ENCODE measurements at regions not wholly inside any gene's neighbourhood (a gene's known extent, or its start where the extent isn't known, plus 50 kb on each side); places are given as distances from the start of the nearest gene placed in this dataset.
"Not testable (repeated sequence)": the region's sequence is repeated elsewhere in the genome, so short reads cannot be mapped to it uniquely, and the experiment has no call there.

DNA sequence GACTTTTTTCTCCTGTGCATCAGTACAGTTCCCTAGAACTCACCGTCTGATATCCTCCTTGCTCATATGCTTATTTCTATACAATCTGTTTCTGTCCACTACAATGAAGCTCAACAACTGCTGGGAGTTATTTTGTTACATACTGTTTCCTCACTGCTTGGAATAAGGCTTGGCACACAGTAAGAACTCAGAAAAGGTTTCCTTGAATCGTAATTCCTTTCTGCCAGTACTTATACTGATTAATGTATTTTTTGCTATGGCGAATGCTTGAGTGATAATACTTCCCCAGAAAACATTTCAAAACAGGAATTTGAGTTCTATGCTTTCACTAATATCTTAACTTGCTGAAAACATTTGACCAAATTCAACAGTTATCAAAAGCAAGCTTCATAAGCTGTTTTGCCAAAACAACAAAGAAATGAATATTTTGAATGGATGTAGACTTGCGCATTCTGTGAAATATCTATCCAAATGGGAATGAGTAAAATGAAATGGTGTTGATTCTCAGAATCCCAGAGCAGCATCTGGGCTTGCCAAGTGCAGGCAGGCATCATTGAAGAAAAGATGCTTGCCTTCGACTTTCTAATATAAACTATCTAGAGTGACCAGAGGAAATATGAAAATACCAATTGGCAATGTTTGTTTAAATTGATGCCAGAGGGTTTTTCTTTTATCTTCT is 286.3 kb downstream of the RAP2B start:
- Mint-ChIP-seq H3K36me3 (ENCODE audit: low read depth) (no peaks in the 10 kb centered on the region), H3K4me3 (no peak overlapping the region), H3K27ac (no peak overlapping the region), H3K4me1 (peaks cover 9% of the 10 kb centered on the region), H3K27me3 (no peaks in the 10 kb centered on the region)
- DNase-seq (no peak), ATAC-seq (no peak)
- no peaks in the 10 kb centered on the region for H3K9me3 ChIP-seq (ENCODE audit: control insufficient read depth, low read length, poor library complexity, severe bottlenecking)

DNA sequence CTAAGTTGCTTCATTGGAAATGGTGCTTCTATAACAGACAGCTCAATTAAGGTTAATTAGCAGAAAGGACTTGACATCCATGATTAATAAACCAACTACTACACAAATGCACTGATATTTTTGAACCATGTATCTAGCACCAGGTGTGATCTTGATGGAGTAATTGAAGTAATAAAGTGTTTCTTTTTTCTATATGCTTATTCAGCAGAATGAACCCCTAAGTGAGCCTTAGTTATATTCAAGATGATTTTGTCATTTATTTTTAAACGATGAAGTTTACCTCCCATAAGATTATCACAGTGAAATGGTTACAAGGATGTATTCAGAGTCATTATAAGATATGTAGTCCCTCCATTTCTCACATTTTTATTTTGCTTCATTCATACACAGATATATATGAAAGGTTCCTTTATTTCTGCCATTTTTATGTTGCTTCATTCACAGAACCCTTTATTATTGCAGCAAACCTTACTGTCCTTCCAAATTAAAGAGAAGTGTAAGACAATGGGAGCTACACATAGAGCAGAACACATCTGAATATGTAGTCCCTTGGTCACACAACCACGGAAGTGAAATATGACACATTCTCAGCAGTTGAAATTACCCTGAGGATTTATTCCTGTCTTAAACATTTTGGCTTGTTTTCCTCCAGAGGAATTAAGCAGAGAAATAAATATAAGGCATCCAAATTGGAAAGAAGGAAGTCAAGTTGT is 295.0 kb downstream of the RAP2B start:
- no peaks in the 10 kb centered on the region for H3K36me3 Mint-ChIP-seq (ENCODE audit: low read depth)
- no peak overlapping the region for H3K27ac Mint-ChIP-seq
- peaks cover 8% of the 10 kb centered on the region for H3K4me1 Mint-ChIP-seq
- DNase-seq (no peak), ATAC-seq (no peak)
- H3K9me3 ChIP-seq (ENCODE audit: control insufficient read depth, low read length, poor library complexity, severe bottlenecking) = no peaks in the 10 kb centered on the region
- no peaks in the 10 kb centered on the region for H3K27me3 Mint-ChIP-seq
- no peak overlapping the region for H3K4me3 Mint-ChIP-seq

DNA sequence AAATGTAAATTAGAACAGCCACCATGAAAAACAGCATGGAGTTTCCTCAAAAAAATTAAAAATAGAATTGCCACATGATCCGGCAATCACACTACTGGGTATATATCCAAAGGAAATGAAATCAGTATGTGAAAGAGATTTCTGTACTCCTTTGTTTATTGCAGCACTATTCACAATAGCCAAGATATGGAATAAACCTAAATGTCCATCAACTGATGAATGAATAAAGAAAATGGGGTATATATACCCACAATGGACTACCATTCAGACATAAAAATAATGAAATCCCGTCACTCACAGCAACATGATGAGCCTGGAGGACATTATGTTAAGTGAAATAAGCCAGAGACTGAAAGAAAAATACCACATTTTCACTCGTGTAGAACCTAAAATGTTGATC is 296.9 kb downstream of the RAP2B start:
- H3K4me3 Mint-ChIP-seq = no peak overlapping the region
- H3K27me3 Mint-ChIP-seq = no peaks in the 10 kb centered on the region
- DNase-seq (no peak), ATAC-seq (no peak)
- peaks cover 11% of the 10 kb centered on the region for H3K4me1 Mint-ChIP-seq
- no peak overlapping the region for H3K27ac Mint-ChIP-seq
- no peaks in the 10 kb centered on the region for H3K36me3 Mint-ChIP-seq (ENCODE audit: low read depth)
- H3K9me3 ChIP-seq (ENCODE audit: control insufficient read depth, low read length, poor library complexity, severe bottlenecking) = no peaks in the 10 kb centered on the region

DNA sequence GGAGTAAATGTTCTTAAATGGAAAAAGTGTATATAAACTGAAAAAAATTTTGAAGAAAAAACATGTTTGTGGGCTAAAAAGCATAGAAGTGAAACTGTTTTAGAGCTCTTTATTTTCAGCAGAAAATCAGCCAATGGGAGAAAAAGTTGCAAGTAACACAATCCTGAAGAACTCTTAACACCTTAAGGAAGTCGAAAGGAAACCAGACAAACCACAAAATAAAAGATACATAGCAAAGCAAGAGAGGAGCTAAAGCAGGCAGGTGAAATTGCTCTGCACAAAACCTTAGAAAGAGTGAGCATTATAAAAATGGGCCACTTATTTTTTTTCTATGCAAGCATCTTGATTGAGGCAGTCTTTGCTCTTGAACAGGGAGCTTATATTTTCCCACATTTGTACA is 300.5 kb downstream of the RAP2B start:
- Mint-ChIP-seq H3K4me3 (no peak overlapping the region), H3K27me3 (no peaks in the 10 kb centered on the region), H3K27ac (no peak overlapping the region), H3K4me1 (peaks cover 16% of the 10 kb centered on the region), H3K36me3 (ENCODE audit: low read depth) (no peaks in the 10 kb centered on the region)
- no peaks in the 10 kb centered on the region for H3K9me3 ChIP-seq (ENCODE audit: control insufficient read depth, low read length, poor library complexity, severe bottlenecking)
- ATAC-seq (peak; percentile 68), DNase-seq (no peak)

DNA sequence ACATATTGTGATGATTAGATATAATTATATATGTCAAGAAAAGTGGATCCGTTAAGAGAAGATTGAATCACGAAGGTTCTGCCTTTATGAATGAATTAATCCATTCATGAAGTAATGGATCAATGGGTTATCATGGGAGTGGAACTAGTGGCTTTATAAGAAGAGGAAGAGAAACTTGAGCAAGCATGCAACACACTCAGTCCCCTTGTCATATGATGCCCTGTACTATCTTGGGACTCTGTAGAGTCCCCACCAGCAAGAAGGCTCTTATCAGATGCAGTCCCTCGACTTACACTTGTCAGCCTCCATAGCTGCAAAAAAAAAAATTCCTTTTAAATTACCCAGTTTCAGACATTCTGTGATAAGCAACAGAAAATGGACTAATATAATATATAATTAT is 301.9 kb downstream of the RAP2B start:
- ATAC-seq (no peak), DNase-seq (no peak)
- H3K36me3 Mint-ChIP-seq (ENCODE audit: low read depth) = no peaks in the 10 kb centered on the region
- peaks cover 16% of the 10 kb centered on the region for H3K4me1 Mint-ChIP-seq
- H3K9me3 ChIP-seq (ENCODE audit: control insufficient read depth, low read length, poor library complexity, severe bottlenecking) = no peaks in the 10 kb centered on the region
- H3K27ac Mint-ChIP-seq = no peak overlapping the region
- H3K27me3 Mint-ChIP-seq = no peaks in the 10 kb centered on the region
- no peak overlapping the region for H3K4me3 Mint-ChIP-seq

DNA sequence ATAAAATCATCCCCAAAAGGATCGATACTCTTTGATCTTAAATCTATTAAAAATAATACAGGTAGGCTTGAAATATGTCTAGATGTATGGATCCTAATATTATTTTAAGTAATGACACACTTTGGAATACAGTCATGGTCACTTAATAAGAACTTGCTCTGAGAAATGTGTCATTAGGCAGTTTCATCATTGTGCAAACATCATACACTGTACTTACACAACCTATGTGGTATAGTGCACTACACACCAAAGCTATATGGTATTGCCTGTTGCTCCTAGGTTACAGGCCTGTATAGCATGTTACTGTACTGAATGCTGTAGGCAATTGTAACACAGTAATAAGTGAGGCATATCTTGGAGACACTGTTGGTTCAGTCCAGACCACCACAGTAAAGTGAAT is 307.1 kb downstream of the RAP2B start:
- Mint-ChIP-seq H3K36me3 (ENCODE audit: low read depth) (no peaks in the 10 kb centered on the region), H3K4me1 (peaks cover 6% of the 10 kb centered on the region), H3K27ac (no peak overlapping the region), H3K27me3 (no peaks in the 10 kb centered on the region), H3K4me3 (no peak overlapping the region)
- H3K9me3 ChIP-seq (ENCODE audit: control insufficient read depth, low read length, poor library complexity, severe bottlenecking) = no peaks in the 10 kb centered on the region
- no peak for ATAC-seq
- no peak for DNase-seq

DNA sequence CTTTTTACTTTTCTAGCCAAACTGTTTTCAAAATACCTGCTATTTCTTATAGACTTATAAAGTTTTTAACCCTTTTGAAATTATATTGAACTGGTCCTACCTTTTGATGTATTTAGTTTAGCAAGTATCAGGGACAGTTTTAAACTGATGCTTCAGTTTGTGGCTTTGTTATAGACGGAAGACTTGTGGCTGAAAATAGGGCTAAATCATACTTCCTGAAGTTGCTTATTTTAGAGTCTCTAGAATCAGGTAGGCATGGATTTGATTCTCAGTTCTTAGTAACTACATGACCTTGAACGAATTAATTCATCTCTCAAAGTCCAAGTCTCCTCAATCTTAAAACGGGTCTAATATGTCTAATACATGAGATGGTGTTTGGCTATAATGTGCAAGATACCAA is 322.8 kb downstream of the RAP2B start:
- no peak for ATAC-seq
- Mint-ChIP-seq H3K4me3 (no peak overlapping the region), H3K27ac (peak overlapping the region; percentile 70), H3K4me1 (peaks cover 14% of the 10 kb centered on the region), H3K27me3 (no peaks in the 10 kb centered on the region), H3K36me3 (ENCODE audit: low read depth) (no peaks in the 10 kb centered on the region)
- no peaks in the 10 kb centered on the region for H3K9me3 ChIP-seq (ENCODE audit: control insufficient read depth, low read length, poor library complexity, severe bottlenecking)
- no peak for DNase-seq

DNA sequence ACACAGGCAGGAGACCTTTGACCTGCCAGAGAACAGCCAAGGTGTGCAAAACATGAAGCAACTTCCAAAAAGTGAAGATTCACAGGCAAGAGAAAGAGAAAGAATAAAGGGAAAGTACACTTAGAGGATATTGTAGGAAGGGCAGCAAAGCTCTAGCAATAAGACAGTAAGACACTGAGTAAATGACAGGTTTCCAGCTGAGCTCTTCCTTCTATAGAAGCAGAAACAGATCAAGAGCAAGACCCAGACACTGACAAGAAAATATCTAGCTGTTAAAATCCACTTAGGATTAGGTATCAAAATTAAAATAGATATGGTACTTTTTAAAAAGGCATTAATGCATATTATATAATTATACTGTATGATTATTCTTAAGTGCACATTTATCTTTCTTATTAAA is 333.4 kb downstream of the RAP2B start:
- Mint-ChIP-seq H3K27ac (no peak overlapping the region), H3K36me3 (ENCODE audit: low read depth) (no peaks in the 10 kb centered on the region), H3K27me3 (peaks cover 5% of the 10 kb centered on the region), H3K4me3 (no peak overlapping the region), H3K4me1 (peaks cover 7% of the 10 kb centered on the region)
- H3K9me3 ChIP-seq (ENCODE audit: control insufficient read depth, low read length, poor library complexity, severe bottlenecking) = no peaks in the 10 kb centered on the region
- ATAC-seq = no peak
- DNase-seq = no peak

DNA sequence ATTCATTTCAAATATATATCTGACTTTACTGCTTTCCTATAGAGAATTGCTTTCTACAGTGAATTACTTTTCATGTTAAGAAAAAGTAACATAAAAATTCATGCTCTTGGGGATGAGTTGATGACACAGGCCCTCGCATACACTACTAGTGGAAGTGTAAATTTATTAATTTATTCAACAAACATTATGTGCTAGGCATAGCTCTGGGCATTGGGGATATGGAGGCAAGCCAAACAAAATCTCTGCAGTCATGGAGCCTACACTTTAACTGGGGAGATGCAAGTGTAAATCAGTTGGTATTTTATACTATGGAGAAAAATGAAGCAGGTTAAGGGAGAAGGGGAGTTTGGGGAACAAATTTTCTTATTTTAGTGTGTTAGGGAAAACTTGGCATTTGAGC is 340.7 kb downstream of the RAP2B start:
- H3K9me3 ChIP-seq (ENCODE audit: control insufficient read depth, low read length, poor library complexity, severe bottlenecking) = no peaks in the 10 kb centered on the region
- peaks cover 2% of the 10 kb centered on the region for H3K4me1 Mint-ChIP-seq
- ATAC-seq = no peak
- H3K36me3 Mint-ChIP-seq (ENCODE audit: low read depth) = peaks cover 2% of the 10 kb centered on the region
- no peak overlapping the region for H3K4me3 Mint-ChIP-seq
- H3K27ac Mint-ChIP-seq = no peak overlapping the region
- no peaks in the 10 kb centered on the region for H3K27me3 Mint-ChIP-seq
- no peak for DNase-seq

DNA sequence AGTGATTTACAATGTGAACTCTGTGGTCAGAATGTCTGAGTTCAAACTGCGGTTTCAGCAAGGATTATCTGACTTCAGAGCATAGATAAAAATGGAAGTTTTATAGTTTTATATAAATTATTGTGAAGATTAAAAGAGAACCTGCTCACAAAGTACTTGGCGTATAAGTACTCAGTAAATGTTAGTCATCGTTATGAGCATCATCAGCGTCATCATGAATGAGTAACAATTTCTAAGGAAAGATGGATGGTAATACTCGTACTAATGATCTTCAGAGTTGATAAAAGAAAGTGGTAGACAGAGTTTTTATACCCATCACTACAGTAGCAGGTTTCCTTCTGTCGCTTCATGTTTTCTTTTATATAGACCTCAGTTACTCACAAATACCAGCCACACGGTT is 341.8 kb downstream of the RAP2B start:
- H3K9me3 ChIP-seq (ENCODE audit: control insufficient read depth, low read length, poor library complexity, severe bottlenecking) = no peaks in the 10 kb centered on the region
- no peaks in the 10 kb centered on the region for H3K27me3 Mint-ChIP-seq
- no peak overlapping the region for H3K4me3 Mint-ChIP-seq
- DNase-seq (no peak), ATAC-seq (no peak)
- peak overlapping the region; percentile 24 for H3K27ac Mint-ChIP-seq
- peaks cover 2% of the 10 kb centered on the region for H3K4me1 Mint-ChIP-seq
- H3K36me3 Mint-ChIP-seq (ENCODE audit: low read depth) = peaks cover 2% of the 10 kb centered on the region

DNA sequence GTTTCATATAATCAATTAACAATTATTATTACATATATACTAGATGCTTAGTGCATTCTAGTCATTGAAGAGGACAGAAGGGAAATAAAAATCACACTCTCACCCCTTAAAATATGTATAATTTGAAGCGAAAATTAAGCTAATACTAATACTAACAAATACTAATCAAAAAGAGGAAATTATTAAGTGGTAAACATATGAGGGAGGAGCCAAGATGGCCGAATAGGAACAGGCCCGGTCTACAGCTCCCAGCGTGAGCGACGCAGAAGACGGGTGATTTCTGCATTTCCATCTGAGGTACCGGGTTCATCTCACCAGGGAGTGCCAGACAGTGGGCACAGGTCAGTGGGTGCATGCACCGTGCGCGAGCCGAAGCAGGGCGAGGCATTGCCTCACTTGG is 344.2 kb downstream of the RAP2B start:
- ATAC-seq; H3K4me3 Mint-ChIP-seq; H3K27me3 Mint-ChIP-seq; H3K27ac Mint-ChIP-seq; H3K36me3 Mint-ChIP-seq (ENCODE audit: low read depth); H3K4me1 Mint-ChIP-seq; DNase-seq; H3K9me3 ChIP-seq (ENCODE audit: control insufficient read depth, low read length, poor library complexity, severe bottlenecking): not testable (repeated sequence)

DNA sequence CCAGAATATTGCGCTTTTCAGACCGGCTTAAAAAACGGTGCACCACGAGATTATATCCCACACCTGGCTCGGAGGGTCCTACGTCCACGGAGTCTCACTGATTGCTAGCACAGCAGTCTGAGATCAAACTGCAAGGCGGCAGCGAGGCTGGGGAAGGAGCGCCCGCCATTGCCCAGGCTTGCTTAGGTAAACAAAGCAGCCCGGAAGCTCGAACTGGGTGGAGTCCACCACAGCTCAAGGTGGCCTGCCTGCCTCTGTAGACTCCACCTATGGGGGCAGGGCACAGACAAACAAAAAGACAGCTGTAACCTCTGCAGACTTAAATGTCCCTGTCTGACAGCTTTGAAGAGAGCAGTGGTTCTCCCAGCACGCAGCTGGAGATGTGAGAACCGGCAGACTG is 344.7 kb downstream of the RAP2B start:
- not testable (repeated sequence) for H3K4me1 Mint-ChIP-seq; ATAC-seq; H3K27me3 Mint-ChIP-seq; DNase-seq; H3K36me3 Mint-ChIP-seq (ENCODE audit: low read depth); H3K4me3 Mint-ChIP-seq; H3K9me3 ChIP-seq (ENCODE audit: control insufficient read depth, low read length, poor library complexity, severe bottlenecking); H3K27ac Mint-ChIP-seq

DNA sequence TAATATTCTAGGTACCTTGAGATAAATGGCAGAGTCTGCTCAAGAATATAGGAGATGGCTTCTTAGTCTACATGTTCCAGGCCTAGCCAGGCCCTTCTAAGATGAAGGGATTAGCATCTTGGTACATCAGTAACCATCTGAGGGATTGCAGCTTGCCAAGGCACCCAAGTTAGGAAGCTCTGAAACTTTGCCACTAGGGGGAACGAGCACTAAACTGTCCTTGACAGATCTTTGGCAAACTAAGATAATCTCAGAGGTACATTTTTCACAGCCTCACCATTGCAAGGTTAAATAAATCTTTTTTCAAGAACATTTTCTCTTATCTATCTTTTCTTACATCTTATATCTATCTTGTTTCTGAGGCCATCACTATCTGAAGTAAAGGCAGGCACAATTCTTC is 351.2 kb downstream of the RAP2B start:
- ATAC-seq (peak; percentile 48), DNase-seq (no peak)
- no peak overlapping the region for H3K4me3 Mint-ChIP-seq
- no peaks in the 10 kb centered on the region for H3K9me3 ChIP-seq (ENCODE audit: control insufficient read depth, low read length, poor library complexity, severe bottlenecking)
- H3K36me3 Mint-ChIP-seq (ENCODE audit: low read depth) = peaks cover 2% of the 10 kb centered on the region
- no peaks in the 10 kb centered on the region for H3K27me3 Mint-ChIP-seq
- H3K27ac Mint-ChIP-seq = no peak overlapping the region
- H3K4me1 Mint-ChIP-seq = peaks cover 3% of the 10 kb centered on the region

DNA sequence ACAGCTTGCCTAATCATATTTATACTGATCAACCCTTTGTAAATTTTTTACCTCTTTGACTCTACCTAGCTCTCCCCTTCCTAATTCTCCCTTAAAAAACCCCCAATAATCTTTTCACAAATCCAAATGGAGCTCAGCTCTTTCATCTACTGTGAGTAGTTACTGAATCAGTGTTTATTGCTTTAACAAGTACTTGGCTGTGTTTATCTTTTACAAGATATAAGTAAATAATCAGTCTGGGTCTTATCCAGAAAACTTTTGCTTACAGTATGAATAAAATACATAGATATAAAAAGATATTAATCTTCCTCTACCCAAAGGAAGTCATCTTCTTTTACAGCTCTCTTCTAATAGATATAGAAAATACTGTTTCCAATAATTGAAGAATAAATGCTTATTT is 366.4 kb downstream of the RAP2B start:
- DNase-seq = no peak
- Mint-ChIP-seq H3K36me3 (ENCODE audit: low read depth) (peaks cover 2% of the 10 kb centered on the region), H3K27me3 (no peaks in the 10 kb centered on the region), H3K4me3 (no peak overlapping the region), H3K4me1 (no peaks in the 10 kb centered on the region), H3K27ac (no peak overlapping the region)
- H3K9me3 ChIP-seq (ENCODE audit: control insufficient read depth, low read length, poor library complexity, severe bottlenecking) = no peaks in the 10 kb centered on the region
- no peak for ATAC-seq
